SK-N-SH treated with all-trans-retinoic acid at 6 μM for 48 hours (cell line): ENCODE measurements at regions not wholly inside any gene's neighbourhood (a gene's known extent, or its start where the extent isn't known, plus 50 kb on each side); places are given as distances from the start of the nearest gene placed in this dataset.

Experiments
- ATAC-seq: fragments of 200-7000 bp; cut with Tn5 transposase; 3 replicates; pipeline ENCODE4 v1.9.1; 2020; ENCODE audit warnings: mild to moderate bottlenecking, moderate library complexity
- ARNTL ChIP-seq: fragments of 450-650 bp; formaldehyde crosslinking; IDR thresholded peaks from 2 replicates; pipeline ENCODE4 v1.5.0; 2020; ENCODE audit warnings: low read depth, mild to moderate bottlenecking, moderate library complexity, borderline replicate concordance
- BACH2 ChIP-seq: fragments of 250-450 bp; sonication (Bioruptor Pico); IDR thresholded peaks from 2 replicates; pipeline ENCODE4 v1.9.0; 2021; ENCODE audit warnings: mild to moderate bottlenecking, borderline replicate concordance
- CSDC2 ChIP-seq: fragments of 250-450 bp; sonication (Bioruptor Pico); IDR thresholded peaks from 2 replicates; pipeline ENCODE4 v1.5.0; 2020; ENCODE audit warnings: mild to moderate bottlenecking, moderate library complexity
- ESRRG ChIP-seq: fragments of 250-450 bp; sonication (Bioruptor Pico); IDR thresholded peaks from 2 replicates; pipeline ENCODE4 v1.6.1; 2021; ENCODE audit warnings: mild to moderate bottlenecking
- GLIS3 ChIP-seq: fragments of 250-450 bp; sonication (Bioruptor Pico); IDR thresholded peaks from 2 replicates; pipeline ENCODE4 v1.5.0; 2020; ENCODE audit warnings: mild to moderate bottlenecking, moderate library complexity
- ISL1 ChIP-seq: fragments of 250-450 bp; sonication (Bioruptor Pico); IDR thresholded peaks from 2 replicates; pipeline ENCODE4 v2.1.2; 2022; ENCODE audit warnings: mild to moderate bottlenecking, moderate library complexity
- OSR1 ChIP-seq: fragments of 250-450 bp; sonication (Bioruptor Pico); IDR thresholded peaks from 2 replicates; pipeline ENCODE4 v1.8.0; 2022; ENCODE audit warnings: moderate library complexity, mild to moderate bottlenecking, inconsistent platforms
- POU6F1 ChIP-seq: fragments of 250-450 bp; sonication (Bioruptor Pico); IDR thresholded peaks from 2 replicates; pipeline ENCODE4 v1.8.0; 2021; ENCODE audit warnings: low read depth, mild to moderate bottlenecking, moderate library complexity, borderline replicate concordance
- PPARA ChIP-seq: fragments of 250-450 bp; sonication (Bioruptor Pico); IDR thresholded peaks from 2 replicates; pipeline ENCODE4 v1.5.0; 2020; ENCODE audit warnings: mild to moderate bottlenecking, borderline replicate concordance
- RARB ChIP-seq: fragments of 250-450 bp; sonication (Bioruptor Pico); IDR thresholded peaks from 2 replicates; pipeline ENCODE4 v1.8.0; 2021; ENCODE audit warnings: mild to moderate bottlenecking, moderate library complexity
- SNAI2 ChIP-seq: fragments of 250-450 bp; sonication (Bioruptor Pico); IDR thresholded peaks from 2 replicates; pipeline ENCODE4 v1.5.0; 2020; ENCODE audit warnings: mild to moderate bottlenecking, moderate library complexity
- TCF4 ChIP-seq: fragments of 250-450 bp; sonication (Bioruptor Pico); IDR thresholded peaks from 2 replicates; pipeline ENCODE4 v1.8.0; 2021; ENCODE audit warnings: mild to moderate bottlenecking, moderate library complexity, borderline replicate concordance
- TOX ChIP-seq: fragments of 250-450 bp; sonication (Bioruptor Pico); IDR thresholded peaks from 2 replicates; pipeline ENCODE4 v1.8.0; 2021; ENCODE audit warnings: mild to moderate bottlenecking, moderate library complexity, borderline replicate concordance
- TSHZ2 ChIP-seq: fragments of 250-450 bp; sonication (Bioruptor Pico); IDR thresholded peaks from 2 replicates; pipeline ENCODE4 v1.5.0; 2020; ENCODE audit warnings: mild to moderate bottlenecking, moderate library complexity
- ZC3H10 ChIP-seq: fragments of 250-450 bp; sonication (Bioruptor Pico); IDR thresholded peaks from 2 replicates; pipeline ENCODE4 v1.5.1; 2021; ENCODE audit warnings: mild to moderate bottlenecking, moderate library complexity
- ZFP3 ChIP-seq: fragments of 250-450 bp; sonication (Bioruptor Pico); IDR thresholded peaks from 2 replicates; pipeline ENCODE4 v1.5.0; 2020; ENCODE audit warnings: mild to moderate bottlenecking, moderate library complexity
- ZFP30 ChIP-seq: fragments of 450-650 bp; formaldehyde crosslinking; IDR thresholded peaks from 2 replicates; pipeline ENCODE4 v1.5.0; 2022; ENCODE audit warnings: mild to moderate bottlenecking, moderate library complexity
- ZNF70 ChIP-seq: fragments of 450-650 bp; formaldehyde crosslinking; IDR thresholded peaks from 2 replicates; pipeline ENCODE4 v1.5.0; 2020; ENCODE audit warnings: mild to moderate bottlenecking, moderate library complexity
- ZNF8 ChIP-seq: fragments of 450-650 bp; formaldehyde crosslinking; IDR thresholded peaks from 2 replicates; pipeline ENCODE4 v1.5.0; 2020; ENCODE audit warnings: mild to moderate bottlenecking, moderate library complexity
- TF ChIP-seq, protein P1 (sequence below): fragments of 250-450 bp; sonication (Bioruptor Pico); IDR thresholded peaks from 2 replicates; pipeline ENCODE4 v1.5.1; 2020; ENCODE audit warnings: low read depth, mild to moderate bottlenecking, moderate library complexity

GRCh38 chr4:11715753-11716521, 287.2 kb upstream of the HS3ST1 start (continued):
- TF ChIP-seq, protein P1, sequence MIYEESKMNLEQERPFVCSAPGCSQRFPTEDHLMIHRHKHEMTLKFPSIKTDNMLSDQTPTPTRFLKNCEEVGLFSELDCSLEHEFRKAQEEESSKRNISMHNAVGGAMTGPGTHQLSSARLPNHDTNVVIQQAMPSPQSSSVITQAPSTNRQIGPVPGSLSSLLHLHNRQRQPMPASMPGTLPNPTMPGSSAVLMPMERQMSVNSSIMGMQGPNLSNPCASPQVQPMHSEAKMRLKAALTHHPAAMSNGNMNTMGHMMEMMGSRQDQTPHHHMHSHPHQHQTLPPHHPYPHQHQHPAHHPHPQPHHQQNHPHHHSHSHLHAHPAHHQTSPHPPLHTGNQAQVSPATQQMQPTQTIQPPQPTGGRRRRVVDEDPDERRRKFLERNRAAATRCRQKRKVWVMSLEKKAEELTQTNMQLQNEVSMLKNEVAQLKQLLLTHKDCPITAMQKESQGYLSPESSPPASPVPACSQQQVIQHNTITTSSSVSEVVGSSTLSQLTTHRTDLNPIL, result no peak
- TF ChIP-seq SNAI2, result no peak
- no peak for TF ChIP-seq ZNF70
- TF ChIP-seq TCF4 (CRISPR knock-in tag), result no peak
- no peak for TF ChIP-seq ZC3H10 (CRISPR knock-in tag)
- no peak for TF ChIP-seq CSDC2 (CRISPR knock-in tag)
- no peak for TF ChIP-seq ESRRG (CRISPR knock-in tag)

DNA sequence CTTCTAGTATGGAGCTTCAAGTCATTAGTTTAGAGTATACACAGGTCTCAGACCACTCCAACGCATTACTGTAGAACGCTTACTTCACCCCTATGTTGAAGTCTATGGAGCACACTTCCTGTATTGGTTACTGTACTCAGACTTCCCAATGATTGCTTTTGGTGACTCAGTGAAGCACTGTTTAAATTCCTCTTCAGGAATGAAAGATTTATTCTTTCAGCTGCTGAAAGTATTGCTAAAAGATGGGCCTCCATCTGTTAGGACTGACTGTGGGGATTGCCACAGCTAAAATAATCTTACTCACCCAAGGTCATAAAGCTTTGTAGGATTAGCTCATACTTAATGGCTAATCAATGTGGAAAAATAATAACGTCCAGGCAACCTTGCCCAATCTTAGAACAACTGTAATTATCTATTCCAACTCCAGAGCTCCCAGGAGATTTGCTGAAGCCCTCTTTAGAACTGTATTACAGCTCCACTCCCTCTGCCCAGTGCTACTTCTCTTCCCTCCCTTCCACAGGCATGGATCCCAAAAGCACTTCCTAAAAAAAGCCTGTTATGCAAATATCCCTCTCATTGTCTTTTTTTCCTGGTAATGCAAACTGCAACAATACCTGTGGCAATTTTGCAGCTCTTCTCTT, 281.9 kb upstream of the HS3ST1 start:
- TF ChIP-seq ESRRG (CRISPR knock-in tag) (no peak), TCF4 (CRISPR knock-in tag) (no peak)
- TF ChIP-seq, all 23 proteins: peak for 0
- ATAC-seq, result no peak

- no peak for TF ChIP-seq ZFP3 (CRISPR knock-in tag)
- TF ChIP-seq ZNF70, result no peak
- TF ChIP-seq BACH2 (CRISPR knock-in tag), result no peak
- no peak for TF ChIP-seq CSDC2 (CRISPR knock-in tag)
- TF ChIP-seq TOX (CRISPR knock-in tag), result no peak
- TF ChIP-seq POU6F1 (CRISPR knock-in tag), result no peak
- TF ChIP-seq RARB, result no peak
- TF ChIP-seq ZNF8 (CRISPR knock-in tag), result no peak
- TF ChIP-seq TSHZ2 (CRISPR knock-in tag), result no peak
- no peak for TF ChIP-seq SNAI2
- no peak for TF ChIP-seq PPARA (CRISPR knock-in tag)
- no peak for TF ChIP-seq ESRRG (CRISPR knock-in tag)
- TF ChIP-seq GLIS3 (CRISPR knock-in tag), result no peak
- TF ChIP-seq ZC3H10 (CRISPR knock-in tag), result no peak
- TF ChIP-seq TCF4 (CRISPR knock-in tag), result no peak
- no peak for TF ChIP-seq ISL1
- no peak for TF ChIP-seq ARNTL (CRISPR knock-in tag)
- no peak for TF ChIP-seq ZFP30 (CRISPR knock-in tag)
- TF ChIP-seq, protein P1, result no peak
- no peak for TF ChIP-seq OSR1
- ATAC-seq, result no peak
Measured at GRCh38 chr4:11704186-11704830, 275.6 kb upstream of the HS3ST1 start.
